HG03565 (cell line): ENCODE measurements at regions not wholly inside any gene's neighbourhood (a gene's known extent, or its start where the extent isn't known, plus 50 kb on each side); places are given as distances from the start of the nearest gene placed in this dataset.

Experiments
- ATAC-seq: cut with Tn5 transposase; IDR thresholded peaks from one replicate; pipeline ENCODE4 v1.9.1; 2021; ENCODE audit warnings: mild to moderate bottlenecking, moderate library complexity; ENCODE audit not compliant: unreplicated experiment

- ATAC-seq: no peak
Observed at GRCh38 chr17:74004056-74004455, 199.4 kb upstream of the RPL38 start.

GRCh38 chr17:74005790-74006189 lies 197.7 kb upstream of the RPL38 start:
- no peak for ATAC-seq

- ATAC-seq: no peak
Observed at GRCh38 chr17:74006371-74006770, 197.1 kb upstream of the RPL38 start.

GRCh38 chr17:74008196-74008595 lies 195.3 kb upstream of the RPL38 start:
- no peak for ATAC-seq

GRCh38 chr17:74009056-74009625 lies 194.3 kb upstream of the RPL38 start:
- no peak for ATAC-seq

- no peak for ATAC-seq
Observed at GRCh38 chr17:74010903-74011302, 192.6 kb upstream of the RPL38 start.

- ATAC-seq: no peak
Observed at GRCh38 chr17:74011966-74012365, 191.5 kb upstream of the RPL38 start.

- no peak for ATAC-seq
Observed at GRCh38 chr17:74012465-74012864, 191.0 kb upstream of the RPL38 start.

- ATAC-seq: no peak
Observed at GRCh38 chr17:74015316-74015715, 188.2 kb upstream of the RPL38 start.

- no peak for ATAC-seq
Observed at GRCh38 chr17:74015990-74016389, 187.5 kb upstream of the RPL38 start.

GRCh38 chr17:74016461-74016860 lies 187.0 kb upstream of the RPL38 start:
- no peak for ATAC-seq

- ATAC-seq: no peak
Observed at GRCh38 chr17:74017466-74017865, 186.0 kb upstream of the RPL38 start.

- no peak for ATAC-seq
Observed at GRCh38 chr17:74018115-74018514, 185.4 kb upstream of the RPL38 start.

- ATAC-seq: no peak
Observed at GRCh38 chr17:74019271-74019670, 184.2 kb upstream of the RPL38 start.

- ATAC-seq: no peak
Observed at GRCh38 chr17:74019860-74020259, 183.6 kb upstream of the RPL38 start.

GRCh38 chr17:74020522-74020921 lies 183.0 kb upstream of the RPL38 start:
- ATAC-seq: no peak

GRCh38 chr17:74024871-74025531 lies 178.5 kb upstream of the RPL38 start:
- no peak for ATAC-seq

- ATAC-seq: no peak
Observed at GRCh38 chr17:74027444-74027843, 176.0 kb upstream of the RPL38 start.

- ATAC-seq: no peak
Observed at GRCh38 chr17:74028354-74029116, 174.9 kb upstream of the RPL38 start.

- no peak for ATAC-seq
Observed at GRCh38 chr17:74031316-74032090, 172.0 kb upstream of the RPL38 start.

GRCh38 chr17:74032222-74032621 lies 171.3 kb upstream of the RPL38 start:
- no peak for ATAC-seq
